ENCODE measurements at regions not wholly inside any gene's neighbourhood (a gene's known extent, or its start where the extent isn't known, plus 50 kb on each side); places are given as distances from the start of the nearest gene placed in this dataset.

- Histone ChIP-seq H3K9me3 (ENCODE audit: control insufficient read depth, low read depth, low read length) (no peaks in the 10 kb centered on the region), H3K79me2 (ENCODE audit: control insufficient read depth, insufficient read depth, low read length) (no peaks in the 10 kb centered on the region), H4K20me1 (ENCODE audit: control insufficient read depth, extremely low read depth, insufficient read depth, low read length) (no peaks in the 10 kb centered on the region), H3K36me3 (ENCODE audit: control insufficient read depth in 2 of 2, extremely low read depth in 1 of 2, insufficient read depth in 2 of 2, low read length in 2 of 2) (no peaks in the 10 kb centered on the region), H3K4me2 (ENCODE audit: control insufficient read depth, extremely low read depth, insufficient read depth, low read depth, low read length) (no peak overlapping the region), H3K4me3 (ENCODE audit: control insufficient read depth in 2 of 3, extremely low read depth in 1 of 3, insufficient read depth in 2 of 3, low read depth in 1 of 3, low read length in 3 of 3) (no peak overlapping the region), H3K9me1 (ENCODE audit: control insufficient read depth, extremely low read depth, insufficient read depth, low read length) (no peaks in the 10 kb centered on the region), H3K9ac (ENCODE audit: control insufficient read depth, extremely low read depth, insufficient read depth, low read length) (no peak overlapping the region), H3K4me1 (ENCODE audit: control insufficient read depth, extremely low read depth, insufficient read depth, low read length) (peaks cover 5% of the 10 kb centered on the region), H3K27me3 (ENCODE audit: control insufficient read depth, extremely low read depth, insufficient read depth, low read length) (no peaks in the 10 kb centered on the region), H2AFZ (ENCODE audit: control insufficient read depth, low read length) (no peak overlapping the region), H3K27ac (ENCODE audit: control insufficient read depth, insufficient read depth, low read length) (no peak overlapping the region)
- DNase-seq (ENCODE audit: low read depth, low spot score) (no peak), FAIRE-seq (no peak)
- TF ChIP-seq CTCF (optimal IDR thresholded peaks at IDR 0.05 in 1 of 3, IDR thresholded peaks at IDR 0.05 in 1 of 3, conservative IDR thresholded peaks at IDR 0.05 in 1 of 3; ENCODE audit: extremely low read depth in 1 of 3, insufficient read depth in 2 of 3, low read length in 3 of 3) (no peak), EZH2 (IDR thresholded peaks at IDR 0.05; ENCODE audit: low read length) (no peak)
- dilution Hi-C loops (cut with MboI; ENCODE audit: extremely low pct_ligation_motif_present, low sequenced_read_pairs) = no loop called here
Observed at GRCh38 chr5:87183896-87184295, 83.8 kb upstream of the RASA1 start.

GRCh38 chr5:87184605-87185004 lies 83.1 kb upstream of the RASA1 start:
- no peaks in the 10 kb centered on the region for H3K36me3 ChIP-seq (ENCODE audit: control insufficient read depth in 2 of 2, extremely low read depth in 1 of 2, insufficient read depth in 2 of 2, low read length in 2 of 2)
- no peak for DNase-seq (ENCODE audit: low read depth, low spot score)
- TF ChIP-seq CTCF (optimal IDR thresholded peaks at IDR 0.05 in 1 of 3, IDR thresholded peaks at IDR 0.05 in 1 of 3, conservative IDR thresholded peaks at IDR 0.05 in 1 of 3; ENCODE audit: extremely low read depth in 1 of 3, insufficient read depth in 2 of 3, low read length in 3 of 3) (no peak), EZH2 (IDR thresholded peaks at IDR 0.05; ENCODE audit: low read length) (no peak)
- no peak overlapping the region for H3K27ac ChIP-seq (ENCODE audit: control insufficient read depth, insufficient read depth, low read length)
- H3K9me1 ChIP-seq (ENCODE audit: control insufficient read depth, extremely low read depth, insufficient read depth, low read length) = no peaks in the 10 kb centered on the region
- no peaks in the 10 kb centered on the region for H4K20me1 ChIP-seq (ENCODE audit: control insufficient read depth, extremely low read depth, insufficient read depth, low read length)
- FAIRE-seq = no peak
- H3K9ac ChIP-seq (ENCODE audit: control insufficient read depth, extremely low read depth, insufficient read depth, low read length) = no peak overlapping the region
- H3K79me2 ChIP-seq (ENCODE audit: control insufficient read depth, insufficient read depth, low read length) = no peaks in the 10 kb centered on the region
- dilution Hi-C loops (cut with MboI; ENCODE audit: extremely low pct_ligation_motif_present, low sequenced_read_pairs) = no loop called here
- peaks cover 5% of the 10 kb centered on the region for H3K4me1 ChIP-seq (ENCODE audit: control insufficient read depth, extremely low read depth, insufficient read depth, low read length)
- H2AFZ ChIP-seq (ENCODE audit: control insufficient read depth, low read length) = no peak overlapping the region
- H3K4me3 ChIP-seq (ENCODE audit: control insufficient read depth in 2 of 3, extremely low read depth in 1 of 3, insufficient read depth in 2 of 3, low read depth in 1 of 3, low read length in 3 of 3) = no peak overlapping the region
- H3K27me3 ChIP-seq (ENCODE audit: control insufficient read depth, extremely low read depth, insufficient read depth, low read length) = no peaks in the 10 kb centered on the region
- H3K4me2 ChIP-seq (ENCODE audit: control insufficient read depth, extremely low read depth, insufficient read depth, low read depth, low read length) = no peak overlapping the region
- H3K9me3 ChIP-seq (ENCODE audit: control insufficient read depth, low read depth, low read length) = no peaks in the 10 kb centered on the region
